ENCODE measurements at regions not wholly inside any gene's neighbourhood (a gene's known extent, or its start where the extent isn't known, plus 50 kb on each side); places are given as distances from the start of the nearest gene placed in this dataset.

DNA sequence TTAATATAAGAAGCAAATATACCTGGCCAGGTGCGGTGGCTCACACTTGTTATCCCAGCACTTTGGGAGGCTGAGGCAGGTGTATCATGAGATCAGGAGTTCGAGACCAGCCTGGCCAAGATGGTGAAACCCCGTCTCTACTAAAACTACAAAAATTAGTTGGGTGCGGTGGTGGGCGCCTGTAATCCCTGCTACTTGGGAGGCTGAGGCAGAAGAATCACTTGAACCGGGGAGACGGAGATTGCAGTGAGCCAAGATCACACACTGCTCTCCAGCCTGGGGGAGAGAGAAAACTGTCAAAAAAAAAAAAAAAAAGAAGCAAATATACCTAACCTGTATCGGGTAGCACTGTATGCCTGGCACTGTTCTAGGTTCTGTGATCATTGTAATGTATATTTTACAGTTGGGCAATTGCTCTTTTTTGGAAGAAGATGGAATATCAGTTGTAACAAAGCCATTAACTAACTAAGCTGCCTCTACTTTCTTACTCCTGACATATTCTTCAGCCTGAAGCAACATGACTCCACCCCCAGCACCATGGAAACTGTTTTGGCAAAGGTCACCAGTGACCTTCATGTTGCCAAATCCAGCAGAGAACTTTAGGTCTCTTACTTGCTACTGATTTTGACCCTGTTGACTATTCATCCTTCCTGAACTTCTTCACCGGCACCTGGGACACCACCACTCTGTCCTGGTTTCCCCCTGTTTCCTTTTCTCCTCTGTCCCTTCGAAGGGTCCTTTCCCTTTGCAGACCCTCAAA, 203.8 kb downstream of the RPLP1 start:
- TF ChIP-seq, protein P1, sequence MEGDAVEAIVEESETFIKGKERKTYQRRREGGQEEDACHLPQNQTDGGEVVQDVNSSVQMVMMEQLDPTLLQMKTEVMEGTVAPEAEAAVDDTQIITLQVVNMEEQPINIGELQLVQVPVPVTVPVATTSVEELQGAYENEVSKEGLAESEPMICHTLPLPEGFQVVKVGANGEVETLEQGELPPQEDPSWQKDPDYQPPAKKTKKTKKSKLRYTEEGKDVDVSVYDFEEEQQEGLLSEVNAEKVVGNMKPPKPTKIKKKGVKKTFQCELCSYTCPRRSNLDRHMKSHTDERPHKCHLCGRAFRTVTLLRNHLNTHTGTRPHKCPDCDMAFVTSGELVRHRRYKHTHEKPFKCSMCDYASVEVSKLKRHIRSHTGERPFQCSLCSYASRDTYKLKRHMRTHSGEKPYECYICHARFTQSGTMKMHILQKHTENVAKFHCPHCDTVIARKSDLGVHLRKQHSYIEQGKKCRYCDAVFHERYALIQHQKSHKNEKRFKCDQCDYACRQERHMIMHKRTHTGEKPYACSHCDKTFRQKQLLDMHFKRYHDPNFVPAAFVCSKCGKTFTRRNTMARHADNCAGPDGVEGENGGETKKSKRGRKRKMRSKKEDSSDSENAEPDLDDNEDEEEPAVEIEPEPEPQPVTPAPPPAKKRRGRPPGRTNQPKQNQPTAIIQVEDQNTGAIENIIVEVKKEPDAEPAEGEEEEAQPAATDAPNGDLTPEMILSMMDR (conservative IDR thresholded peaks at IDR 0.05; ENCODE audit: low read depth, low read length), result no peak
- TF ChIP-seq RCOR1 (IDR thresholded peaks at IDR 0.05; ENCODE audit: insufficient replicate concordance, low read length) (no peak), POLR2A (IDR thresholded peaks at IDR 0.05; ENCODE audit: low read depth, low read length) (no peak)
